GM18498 (cell line): ENCODE measurements at regions not wholly inside any gene's neighbourhood (a gene's known extent, or its start where the extent isn't known, plus 50 kb on each side); places are given as distances from the start of the nearest gene placed in this dataset.

Source experiments
- ATAC-seq: cut with Tn5 transposase; IDR thresholded peaks from one replicate; pipeline ENCODE4 v1.9.1; 2021; ENCODE audit warnings: mild to moderate bottlenecking, moderate library complexity; ENCODE audit not compliant: unreplicated experiment

- ATAC-seq = no peak
Observed at GRCh38 chr20:24790746-24791283, 158.3 kb upstream of the CST7 start.

- no peak for ATAC-seq
Observed at GRCh38 chr20:24791953-24792352, 157.1 kb upstream of the CST7 start.

- no peak for ATAC-seq
Observed at GRCh38 chr20:24792641-24793495, 156.2 kb upstream of the CST7 start.

GRCh38 chr20:24795436-24795835 lies 153.6 kb upstream of the CST7 start:
- ATAC-seq = no peak

- no peak for ATAC-seq
Observed at GRCh38 chr20:24796236-24796635, 152.8 kb upstream of the CST7 start.

- ATAC-seq = no peak
Observed at GRCh38 chr20:24797113-24797512, 152.0 kb upstream of the CST7 start.

- no peak for ATAC-seq
Observed at GRCh38 chr20:24797745-24798655, 151.1 kb upstream of the CST7 start.

- ATAC-seq = no peak
Observed at GRCh38 chr20:24798930-24799705, 150.0 kb upstream of the CST7 start.

- no peak for ATAC-seq
Observed at GRCh38 chr20:24799971-24800580, 149.0 kb upstream of the CST7 start.

- ATAC-seq = no peak
Observed at GRCh38 chr20:24802286-24802820, 146.7 kb upstream of the CST7 start.

GRCh38 chr20:24804481-24805206 lies 144.4 kb upstream of the CST7 start:
- no peak for ATAC-seq

- ATAC-seq = no peak
Observed at GRCh38 chr20:24805456-24806238, 143.4 kb upstream of the CST7 start.

GRCh38 chr20:24806705-24807676 lies 142.1 kb upstream of the CST7 start:
- ATAC-seq = no peak

- no peak for ATAC-seq
Observed at GRCh38 chr20:24808616-24809015, 140.5 kb upstream of the CST7 start.

- no peak for ATAC-seq
Observed at GRCh38 chr20:24809606-24810005, 139.5 kb upstream of the CST7 start.

- ATAC-seq = no peak
Observed at GRCh38 chr20:24810676-24811407, 138.2 kb upstream of the CST7 start.

- ATAC-seq = no peak
Observed at GRCh38 chr20:24812373-24812772, 136.7 kb upstream of the CST7 start.
